IMR-90 (cell line): ENCODE measurements at regions not wholly inside any gene's neighbourhood (a gene's known extent, or its start where the extent isn't known, plus 50 kb on each side); places are given as distances from the start of the nearest gene placed in this dataset.
A peak's percentile ranks its signal among the peaks of the same experiment; 100 is the strongest.

Experiments used
- ATAC-seq: fragments of 200-7000 bp; cut with Tn5 transposase; 2 replicates; pipeline ENCODE4 v1.9.1; 2020; ENCODE audit warnings: low read depth, mild to moderate bottlenecking, moderate library complexity
- BruUV-seq: library from RNA; stranded (reverse); fragments of 400-500 nt; replicated peaks from 2 replicates; lab custom pipeline; 2021; lab: Mats Ljungman, UMichigan
- CTCF ChIA-PET: fragments of 300-600 bp; formaldehyde crosslinking; extraction: SDS; loops from one replicate; lab custom pipeline; 2021; ENCODE audit warnings: antibody characterized with exemption; lab: Yijun Ruan, JAX
- POLR2A ChIA-PET: fragments of 300-600 bp; sonication (Branson Sonifier 250); formaldehyde crosslinking; loops from one replicate; lab custom pipeline; 2022; ENCODE audit warnings: antibody characterized with exemption; ENCODE audit not compliant: unreplicated experiment; lab: Charles Lee
- DNase-seq: peaks from one replicate; pipeline ENCODE4 v3.0.0; 2013
- H2AFZ ChIP-seq: replicated peaks from 2 replicates; pipeline ENCODE3; 2013; ENCODE audit warnings: low read length, mild to moderate bottlenecking; ENCODE audit not compliant: poor library complexity
- H2AK5ac ChIP-seq: 2 replicates; pipeline ENCODE4 v1.6.1; 2013; ENCODE audit warnings: low read depth, low read length, inconsistent platforms
- H2AK9ac ChIP-seq: replicated peaks from 2 replicates; pipeline ENCODE3; 2013; ENCODE audit warnings: mild to moderate bottlenecking, low read depth, low read length, moderate library complexity; ENCODE audit not compliant: poor library complexity
- H2BK120ac ChIP-seq: 2 replicates; pipeline ENCODE4 v1.6.1; 2013; ENCODE audit warnings: low read depth, low read length, inconsistent platforms
- H2BK15ac ChIP-seq: 3 replicates; pipeline ENCODE4 v1.6.1; 2013; ENCODE audit warnings: low read depth, low read length, inconsistent platforms
- H2BK20ac ChIP-seq: 2 replicates; pipeline ENCODE4 v1.6.1; 2013; ENCODE audit warnings: low read depth, mild to moderate bottlenecking, inconsistent platforms, low read length, moderate library complexity
- H2BK5ac ChIP-seq: 2 replicates; pipeline ENCODE4 v1.6.1; 2013; ENCODE audit warnings: mild to moderate bottlenecking, low read depth, low read length, inconsistent platforms; ENCODE audit not compliant: poor library complexity, severe bottlenecking
- H3K14ac ChIP-seq: replicated peaks from 2 replicates; pipeline ENCODE4 v1.6.1; 2013; ENCODE audit warnings: low read depth, low read length, inconsistent platforms
- H3K18ac ChIP-seq: 2 replicates; pipeline ENCODE4 v1.6.1; 2013; ENCODE audit warnings: low read depth, low read length, control low read depth
- H3K23ac ChIP-seq: 2 replicates; pipeline ENCODE4 v1.6.1; 2013; ENCODE audit warnings: low read depth, low read length, inconsistent platforms
- H3K27ac ChIP-seq: 2 replicates; pipeline ENCODE4 v1.5.1; 2013; ENCODE audit warnings: mild to moderate bottlenecking, control low read depth, low read length; ENCODE audit not compliant: insufficient read depth
- H3K27me3 ChIP-seq: 2 replicates; pipeline ENCODE4 v1.6.1; 2013; ENCODE audit warnings: low read length; ENCODE audit not compliant: control insufficient read depth, insufficient read depth
- H3K36me3 ChIP-seq: 2 replicates; pipeline ENCODE4 v1.6.1; 2013; ENCODE audit warnings: low read length, mixed read lengths; ENCODE audit not compliant: control insufficient read depth, insufficient read depth
- H3K4ac ChIP-seq: 2 replicates; pipeline ENCODE4 v1.6.1; 2013; ENCODE audit warnings: low read depth, low read length, inconsistent platforms
- H3K4me1 ChIP-seq: 2 replicates; pipeline ENCODE4 v1.6.1; 2013; ENCODE audit warnings: low read length, mixed read lengths; ENCODE audit not compliant: control insufficient read depth, insufficient read depth
- H3K4me2 ChIP-seq: 2 replicates; pipeline ENCODE4 v1.6.1; 2013; ENCODE audit warnings: low read depth, mild to moderate bottlenecking, control low read depth, low read length, moderate library complexity
- H3K4me3 ChIP-seq: 2 replicates; pipeline ENCODE4 v1.5.1; 2013; ENCODE audit warnings: low read depth, mild to moderate bottlenecking, control low read depth, low read length, moderate library complexity; ENCODE audit not compliant: insufficient read depth
- H3K56ac ChIP-seq: 2 replicates; pipeline ENCODE4 v1.6.1; 2013; ENCODE audit warnings: low read length, inconsistent platforms; ENCODE audit not compliant: insufficient read depth; ENCODE audit errors: extremely low read depth
- H3K79me1 ChIP-seq, 2 experiments: 2 replicates each; pipeline ENCODE4 v1.6.1; 2013; ENCODE audit warnings: low read length in 2 of 2, inconsistent platforms in 1 of 2, low read depth in 1 of 2
- H3K9ac ChIP-seq: 2 replicates; pipeline ENCODE4 v1.6.1; 2013; ENCODE audit warnings: low read depth, low read length, control low read depth
- H3K9me1 ChIP-seq: 2 replicates; pipeline ENCODE4 v1.6.1; 2013; ENCODE audit warnings: low read length, inconsistent platforms; ENCODE audit not compliant: insufficient read depth
- H3K9me3 ChIP-seq: 2 replicates; pipeline ENCODE4 v1.6.1; 2013; ENCODE audit warnings: low read length; ENCODE audit not compliant: control insufficient read depth, insufficient read depth
- H4K20me1 ChIP-seq: 2 replicates; pipeline ENCODE4 v1.6.1; 2013; ENCODE audit warnings: low read length, inconsistent platforms; ENCODE audit not compliant: insufficient read depth
- H4K5ac ChIP-seq: 2 replicates; pipeline ENCODE4 v1.6.1; 2013; ENCODE audit warnings: mild to moderate bottlenecking, low read depth, low read length, control low read depth
- H4K8ac ChIP-seq, 2 experiments: 2 replicates each; pipeline ENCODE4 v1.6.1; 2013; ENCODE audit warnings: low read depth in 2 of 2, low read length in 2 of 2, control low read depth in 1 of 2, inconsistent platforms in 1 of 2
- H4K91ac ChIP-seq: 2 replicates; pipeline ENCODE4 v1.6.1; 2013; ENCODE audit warnings: low read depth, low read length, inconsistent platforms; ENCODE audit not compliant: insufficient read depth
- BHLHE40 ChIP-seq: fragments of 150-350 bp; IDR thresholded peaks from 2 replicates; pipeline ENCODE4 v1.6.1; 2016; ENCODE audit warnings: mild to moderate bottlenecking, low read depth, low read length
- CEBPB ChIP-seq: IDR thresholded peaks from 2 replicates; pipeline ENCODE4 v1.6.1; 2012; ENCODE audit warnings: low read depth, low read length, improper control_type of control experiment
- CHD1 ChIP-seq: IDR thresholded peaks from 2 replicates; pipeline ENCODE4 v1.6.1; 2012; ENCODE audit warnings: low read depth, low read length, improper control_type of control experiment
- FOS ChIP-seq: fragments of 150-350 bp; IDR thresholded peaks from 2 replicates; pipeline ENCODE4 v1.6.1; 2016; ENCODE audit warnings: low read depth, low read length
- MAFK ChIP-seq: IDR thresholded peaks from 2 replicates; pipeline ENCODE4 v1.6.1; 2012; ENCODE audit warnings: low read depth, low read length, improper control_type of control experiment
- MAZ ChIP-seq: IDR thresholded peaks from 2 replicates; pipeline ENCODE4 v1.6.1; 2012; ENCODE audit warnings: low read depth, mild to moderate bottlenecking, low read length, improper control_type of control experiment, moderate library complexity, borderline replicate concordance
- MXI1 ChIP-seq: IDR thresholded peaks from 2 replicates; pipeline ENCODE4 v1.6.1; 2012; ENCODE audit warnings: low read depth, mild to moderate bottlenecking, low read length, moderate library complexity, borderline replicate concordance
- NFE2L2 ChIP-seq: fragments of 150-350 bp; IDR thresholded peaks from 2 replicates; pipeline ENCODE4 v1.6.1; 2016; ENCODE audit warnings: low read depth, mild to moderate bottlenecking, low read length
- POLR2A ChIP-seq: IDR thresholded peaks from 2 replicates; pipeline ENCODE4 v1.6.1; 2012; ENCODE audit warnings: mild to moderate bottlenecking, low read depth, low read length
- RAD21 ChIP-seq: IDR thresholded peaks from 2 replicates; pipeline ENCODE4 v1.6.1; 2012; ENCODE audit warnings: low read length, improper control_type of control experiment
- RCOR1 ChIP-seq: IDR thresholded peaks from 2 replicates; pipeline ENCODE4 v1.6.1; 2012; ENCODE audit warnings: mild to moderate bottlenecking, low read length, improper control_type of control experiment; ENCODE audit not compliant: insufficient replicate concordance
- RFX5 ChIP-seq: IDR thresholded peaks from 2 replicates; pipeline ENCODE4 v1.8.0; 2012; ENCODE audit warnings: low read depth, mild to moderate bottlenecking, low read length, moderate library complexity
- SMC3 ChIP-seq: fragments of 150-350 bp; IDR thresholded peaks from 2 replicates; pipeline ENCODE4 v1.6.1; 2016; ENCODE audit warnings: low read depth, mild to moderate bottlenecking, antibody characterized with exemption, low read length, moderate library complexity
- USF2 ChIP-seq: fragments of 150-350 bp; IDR thresholded peaks from 2 replicates; pipeline ENCODE4 v1.6.1; 2017; ENCODE audit warnings: mild to moderate bottlenecking, antibody characterized with exemption, low read length, low read depth
- WGBS, 2 experiments: methylation state at CpG; one replicate each; pipeline versions ENCODE4 v1.1.5 to v1.1.7; 2013; ENCODE audit warnings: missing lambda C conversion rate in 2 of 2; ENCODE audit not compliant: insufficient read length in 1 of 2; ENCODE audit errors: extremely low coverage in 2 of 2; 5-methylcytosine and 5-hydroxymethylcytosine counted together
- dilution Hi-C: fragments of 300-500 bp; cut with HindIII; formaldehyde crosslinking; loops from one replicate; pipeline ENCODE4 v1.14.3; 2018; ENCODE audit warnings: low sequenced_read_pairs; ENCODE audit not compliant: unreplicated experiment
- in situ Hi-C: fragments of 300-500 bp; cut with MboI; formaldehyde crosslinking; loops from 3 replicates; pipeline ENCODE4 v1.14.3; 2019; ENCODE audit warnings: low sequenced_read_pairs, inconsistent platforms, mixed read lengths
- intact Hi-C: fragments of 100-400 bp; cut with micrococcal nuclease; formaldehyde crosslinking; loops from 2 replicates; pipeline ENCODE4 v1.10.0; 2022
- TF ChIP-seq, protein P1 (sequence below): conservative IDR thresholded peaks from 2 replicates; pipeline ENCODE4 v1.5.1; 2012; ENCODE audit warnings: mild to moderate bottlenecking, low read depth, low read length, improper control_type of control experiment
- TF ChIP-seq, protein P2 (sequence below): fragments of 150-350 bp; IDR thresholded peaks from 2 replicates; pipeline ENCODE4 v1.6.1; 2016; ENCODE audit warnings: low read depth, mild to moderate bottlenecking, low read length, moderate library complexity, borderline replicate concordance

DNA sequence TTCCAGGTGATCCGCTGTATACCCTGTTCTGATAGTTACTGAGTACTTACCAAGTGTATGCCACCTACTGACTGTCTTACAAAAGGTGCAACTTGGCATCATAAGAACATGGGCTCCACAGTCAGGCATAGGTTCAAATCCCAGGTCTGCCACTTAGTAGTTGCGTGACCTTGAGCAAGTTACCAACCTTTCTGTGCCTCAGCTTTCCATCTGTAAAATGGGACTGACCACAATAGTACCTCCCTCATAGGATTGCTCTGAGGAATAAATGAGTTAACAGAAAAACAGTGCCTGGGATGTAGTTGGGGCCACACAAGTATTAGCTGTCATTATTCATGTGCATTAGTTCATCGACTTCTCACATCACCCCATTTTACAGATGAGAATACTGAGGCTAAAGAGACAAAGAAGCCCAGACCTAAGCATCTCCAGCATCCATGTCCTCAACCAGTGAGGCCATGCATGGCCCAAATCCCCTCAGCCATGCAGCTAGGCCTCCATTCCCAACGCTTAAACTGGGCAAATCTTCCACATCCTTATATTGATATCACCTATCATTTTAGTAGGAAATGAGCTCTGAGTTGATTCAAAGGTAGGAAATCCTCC is 51.3 kb upstream of the UBE2L5 start:
- Histone ChIP-seq H2AK5ac (peak overlapping the region; percentile 73), H2BK20ac (peak overlapping the region; percentile 58), H3K4me2 (no peak overlapping the region), H2BK120ac (peak overlapping the region; percentile 62), H3K36me3 (no peaks in the 10 kb centered on the region), H3K9me3 (no peaks in the 10 kb centered on the region), H3K18ac (peak overlapping the region; percentile 8; the same call in 1 of the 2 replicates), H3K27ac (no peak overlapping the region), H3K27me3 (no peaks in the 10 kb centered on the region), H3K4me3 (no peak overlapping the region), H2AK9ac (peak overlapping the region; percentile 62), H4K20me1 (no peaks in the 10 kb centered on the region), H3K79me1 (no peaks in the 10 kb centered on the region), H3K23ac (no peak overlapping the region), H4K8ac (no peak overlapping the region), H2AFZ (peak overlapping the region; percentile 39), H2BK5ac (peak overlapping the region; percentile 71), H3K9ac (no peak overlapping the region), H2BK15ac (peak overlapping the region; percentile 74; the same call in 2 of the 3 replicates), H3K9me1 (peaks cover 14% of the 10 kb centered on the region), H4K91ac (no peak overlapping the region; the same call in 1 of the 2 replicates), H3K56ac (no peak overlapping the region), H3K4ac (peak overlapping the region; percentile 67), H4K5ac (peak overlapping the region; percentile 19; the same call in 1 of the 2 replicates), H3K4me1 (peaks cover 7% of the 10 kb centered on the region), H3K14ac (peak overlapping the region; percentile 4; the same call in 1 of the 2 replicates)
- BruUV-seq: no TSS peak
- WGBS, 2 experiments: 100% methylated on average over 1 of the region's 4 CpGs; no CpG with 5 or more reads in 1 of the 2 experiments
- CTCF ChIA-PET: interaction anchor here (1.2 kb wide), 1 partner anchor 24 kb away, joined by 3 read pairs; no protein-coding TSS in a partner anchor
- DNase-seq: no peak
- ATAC-seq: no peak
- dilution Hi-C loops (no loop called here), in situ Hi-C loops (no loop called here), intact Hi-C loops (no loop called here)
- POLR2A ChIA-PET: no interaction called here
- TF ChIP-seq MXI1 (no peak), RCOR1 (no peak), POLR2A (no peak), NFE2L2 (no peak), RAD21 (no peak), FOS (no peak), MAZ (no peak), CEBPB (no peak), USF2 (no peak), SMC3 (no peak), BHLHE40 (no peak), RFX5 (no peak), MAFK (no peak), CHD1 (no peak)
- TF ChIP-seq, protein P1, sequence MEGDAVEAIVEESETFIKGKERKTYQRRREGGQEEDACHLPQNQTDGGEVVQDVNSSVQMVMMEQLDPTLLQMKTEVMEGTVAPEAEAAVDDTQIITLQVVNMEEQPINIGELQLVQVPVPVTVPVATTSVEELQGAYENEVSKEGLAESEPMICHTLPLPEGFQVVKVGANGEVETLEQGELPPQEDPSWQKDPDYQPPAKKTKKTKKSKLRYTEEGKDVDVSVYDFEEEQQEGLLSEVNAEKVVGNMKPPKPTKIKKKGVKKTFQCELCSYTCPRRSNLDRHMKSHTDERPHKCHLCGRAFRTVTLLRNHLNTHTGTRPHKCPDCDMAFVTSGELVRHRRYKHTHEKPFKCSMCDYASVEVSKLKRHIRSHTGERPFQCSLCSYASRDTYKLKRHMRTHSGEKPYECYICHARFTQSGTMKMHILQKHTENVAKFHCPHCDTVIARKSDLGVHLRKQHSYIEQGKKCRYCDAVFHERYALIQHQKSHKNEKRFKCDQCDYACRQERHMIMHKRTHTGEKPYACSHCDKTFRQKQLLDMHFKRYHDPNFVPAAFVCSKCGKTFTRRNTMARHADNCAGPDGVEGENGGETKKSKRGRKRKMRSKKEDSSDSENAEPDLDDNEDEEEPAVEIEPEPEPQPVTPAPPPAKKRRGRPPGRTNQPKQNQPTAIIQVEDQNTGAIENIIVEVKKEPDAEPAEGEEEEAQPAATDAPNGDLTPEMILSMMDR: no peak
- TF ChIP-seq, protein P2, sequence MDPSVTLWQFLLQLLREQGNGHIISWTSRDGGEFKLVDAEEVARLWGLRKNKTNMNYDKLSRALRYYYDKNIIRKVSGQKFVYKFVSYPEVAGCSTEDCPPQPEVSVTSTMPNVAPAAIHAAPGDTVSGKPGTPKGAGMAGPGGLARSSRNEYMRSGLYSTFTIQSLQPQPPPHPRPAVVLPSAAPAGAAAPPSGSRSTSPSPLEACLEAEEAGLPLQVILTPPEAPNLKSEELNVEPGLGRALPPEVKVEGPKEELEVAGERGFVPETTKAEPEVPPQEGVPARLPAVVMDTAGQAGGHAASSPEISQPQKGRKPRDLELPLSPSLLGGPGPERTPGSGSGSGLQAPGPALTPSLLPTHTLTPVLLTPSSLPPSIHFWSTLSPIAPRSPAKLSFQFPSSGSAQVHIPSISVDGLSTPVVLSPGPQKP: no peak
